GM19372 (cell line): ENCODE measurements at regions not wholly inside any gene's neighbourhood (a gene's known extent, or its start where the extent isn't known, plus 50 kb on each side); places are given as distances from the start of the nearest gene placed in this dataset.
"Not testable (repeated sequence)": the region's sequence is repeated elsewhere in the genome, so short reads cannot be mapped to it uniquely, and the experiment has no call there.

ENCODE experiments used
- ATAC-seq: cut with Tn5 transposase; IDR thresholded peaks from one replicate; pipeline ENCODE4 v1.9.1; 2021; ENCODE audit warnings: mild to moderate bottlenecking, low read depth, moderate library complexity; ENCODE audit not compliant: unreplicated experiment

DNA sequence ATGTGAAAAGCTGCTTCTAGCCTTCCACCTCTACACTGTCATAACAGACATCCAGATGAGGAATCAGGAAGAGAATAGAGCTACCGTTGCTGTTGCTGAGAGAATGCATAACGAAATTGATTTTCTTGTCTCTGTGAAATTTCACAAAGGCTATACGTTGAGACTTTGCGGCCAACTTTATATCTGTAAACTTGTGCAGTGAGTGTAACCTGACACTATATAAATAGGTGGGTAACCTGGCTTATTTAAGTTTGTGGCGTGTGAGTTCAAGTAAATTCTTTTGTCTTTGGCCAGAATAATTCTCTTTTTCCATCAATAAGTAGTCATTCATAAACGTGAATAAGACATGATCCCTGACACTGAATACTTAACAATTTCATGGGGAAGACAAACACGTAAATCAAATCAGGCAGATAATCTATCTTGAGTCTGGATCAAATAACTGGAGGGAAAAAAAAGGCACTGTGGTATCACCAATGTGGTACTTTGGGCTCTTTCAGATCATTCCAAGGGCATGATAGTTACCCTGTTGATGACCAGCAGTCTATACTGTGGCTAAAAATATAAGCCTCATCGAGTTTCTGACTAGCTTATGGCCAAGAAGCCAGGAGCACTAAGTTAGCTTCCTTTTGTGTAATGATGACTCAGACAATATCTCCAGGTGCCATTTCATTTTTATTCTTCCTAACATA lies 98.2 kb upstream of the RASA1 start:
- ATAC-seq: no peak

DNA sequence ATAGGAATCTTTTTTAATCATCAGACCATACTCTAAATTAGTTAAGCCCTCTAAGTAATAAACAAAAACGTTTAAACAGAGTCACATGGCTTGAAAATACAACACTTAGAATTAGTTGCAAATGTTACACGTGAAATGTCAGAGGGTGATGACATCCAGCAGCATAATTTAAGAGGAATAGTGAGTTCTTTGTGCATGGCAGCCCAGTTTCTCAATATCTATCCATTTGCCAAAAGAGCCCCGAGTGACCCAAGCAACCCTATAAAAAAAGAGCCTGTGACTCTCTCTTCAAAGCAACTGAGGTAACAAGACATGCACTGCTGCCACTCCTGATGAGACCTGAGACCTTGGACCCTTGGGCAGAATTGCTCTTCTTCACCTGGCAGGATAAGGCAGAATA lies 96.9 kb upstream of the RASA1 start:
- ATAC-seq: no peak

DNA sequence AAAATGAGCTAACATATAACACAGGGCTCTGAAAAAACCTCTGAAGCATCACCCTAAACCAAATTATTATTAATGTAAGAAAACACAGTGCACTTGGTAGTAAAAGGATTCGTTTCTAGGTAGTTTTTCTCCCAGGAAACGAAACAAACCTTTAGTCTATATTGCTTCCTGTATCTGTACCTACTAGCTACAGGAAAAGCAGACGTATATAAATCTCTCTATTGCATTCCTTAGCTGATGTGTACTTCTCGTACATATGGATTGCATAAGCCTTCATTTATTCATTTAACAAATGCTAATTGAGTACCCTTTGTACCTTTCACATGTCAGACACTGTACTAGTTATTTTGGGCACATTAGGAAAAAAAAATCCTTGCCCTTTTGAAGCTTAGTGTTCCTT lies 85.0 kb upstream of the RASA1 start:
- no peak for ATAC-seq

DNA sequence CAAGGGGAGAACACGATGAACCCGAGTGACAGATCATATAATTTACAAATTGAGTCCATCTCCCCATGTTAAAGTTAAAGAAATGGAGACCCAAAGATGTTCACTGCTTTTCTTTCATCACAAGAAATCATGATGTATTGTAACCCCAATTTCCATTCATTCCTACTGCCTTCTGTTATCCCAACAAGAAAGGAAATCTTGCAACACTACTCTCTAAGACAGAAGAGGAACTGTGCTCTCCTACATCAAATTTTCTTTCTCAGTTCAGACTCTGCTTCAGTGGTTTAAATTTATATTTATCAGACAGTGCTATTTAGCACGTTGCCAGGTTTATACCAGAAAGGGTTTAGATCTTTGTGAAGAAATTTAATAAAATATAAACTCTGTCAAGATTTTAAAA lies 83.8 kb upstream of the RASA1 start:
- no peak for ATAC-seq

DNA sequence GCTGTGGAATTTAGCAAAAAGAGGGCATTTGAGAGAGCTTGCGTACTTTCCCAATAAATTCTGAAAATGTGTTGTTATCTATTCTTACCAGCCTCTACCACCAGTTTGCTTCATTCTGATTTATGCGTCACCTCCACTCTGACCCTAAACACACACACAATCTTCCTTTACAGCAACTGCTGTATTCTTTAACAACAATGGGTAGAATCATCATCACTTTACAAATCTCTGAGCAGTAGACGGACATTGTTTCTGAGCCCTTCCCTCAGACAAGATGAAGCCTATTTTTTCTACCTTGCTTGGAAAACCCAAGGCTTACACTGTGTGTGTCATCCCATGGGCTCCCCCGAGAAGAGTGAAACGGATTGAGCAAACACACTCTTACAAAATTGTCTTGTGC lies 83.1 kb upstream of the RASA1 start:
- ATAC-seq: no peak

DNA sequence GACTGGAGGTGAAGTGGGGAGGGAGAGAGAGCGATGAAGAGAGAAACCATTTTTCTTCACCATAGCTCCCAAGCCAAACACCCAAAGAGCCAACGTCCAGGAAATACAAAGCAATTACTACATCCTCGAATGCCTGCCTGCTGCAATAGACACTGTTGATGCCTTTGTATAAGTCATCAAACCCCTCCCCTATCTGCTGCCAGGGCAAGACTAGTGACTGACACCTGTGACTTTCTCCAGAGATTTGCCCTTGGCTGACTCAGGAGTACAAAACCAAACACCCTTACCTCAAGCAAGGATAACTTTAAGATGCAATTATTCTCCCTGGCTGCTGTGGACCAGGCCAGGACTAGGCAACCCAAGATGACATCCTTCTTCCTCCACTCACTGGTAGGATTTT lies 81.8 kb upstream of the RASA1 start:
- ATAC-seq: no peak

DNA sequence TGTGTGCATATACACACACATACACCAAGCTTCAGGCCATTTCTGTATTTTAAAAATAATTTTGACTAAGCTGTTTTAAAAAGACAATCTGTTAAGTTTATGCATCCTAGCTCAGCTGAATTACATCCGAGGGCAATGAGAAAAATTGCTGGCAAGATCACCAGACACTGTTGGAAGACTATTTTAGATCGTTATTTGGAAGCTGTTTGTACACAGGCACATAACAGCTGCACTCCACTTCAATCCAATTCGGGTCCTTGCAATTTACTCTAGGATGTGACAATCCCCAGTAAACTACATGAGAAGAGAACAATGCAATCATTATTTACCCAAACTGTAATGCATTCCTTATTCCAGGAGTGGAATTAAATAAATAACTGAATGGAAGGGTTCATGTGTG lies 79.3 kb upstream of the RASA1 start:
- no peak for ATAC-seq

DNA sequence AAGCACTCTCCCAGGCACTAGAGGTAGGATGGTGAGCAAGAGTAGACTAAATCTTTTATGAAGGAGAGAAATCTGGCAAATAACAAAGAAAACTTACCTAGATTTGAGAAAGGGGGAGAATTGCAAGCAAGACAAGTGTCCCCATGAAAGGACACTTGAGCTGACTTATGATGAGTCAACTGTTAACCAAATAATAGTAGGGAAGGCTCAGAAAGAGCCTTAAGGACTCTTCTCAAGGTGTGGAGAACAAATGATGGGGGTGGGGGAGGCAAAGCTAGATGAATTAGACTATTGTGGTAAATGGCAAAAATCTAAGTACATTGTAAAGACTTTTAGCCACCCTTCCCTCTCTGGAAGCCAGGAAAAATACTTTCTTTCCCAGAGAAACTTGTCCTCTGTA lies 77.6 kb upstream of the RASA1 start:
- ATAC-seq: no peak

DNA sequence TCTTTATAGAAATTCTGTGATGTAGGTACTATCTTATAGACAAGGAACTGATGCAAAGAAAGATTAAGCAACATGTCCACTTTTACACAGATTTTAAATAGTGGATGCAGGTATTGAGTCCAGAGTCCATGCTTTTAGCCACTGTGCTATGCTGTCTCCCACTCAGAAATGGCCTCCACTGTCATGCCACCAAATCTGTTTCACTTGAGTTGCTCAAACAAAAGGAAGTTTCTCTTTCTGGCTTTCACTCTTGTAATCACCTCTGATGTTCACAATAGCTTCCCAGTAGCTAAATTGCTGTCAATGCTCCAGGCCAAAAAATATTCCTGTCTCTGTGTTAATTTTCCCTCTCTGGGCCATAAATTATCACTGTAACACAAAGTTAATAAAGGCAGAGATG lies 77.0 kb upstream of the RASA1 start:
- ATAC-seq: peak; percentile 41

DNA sequence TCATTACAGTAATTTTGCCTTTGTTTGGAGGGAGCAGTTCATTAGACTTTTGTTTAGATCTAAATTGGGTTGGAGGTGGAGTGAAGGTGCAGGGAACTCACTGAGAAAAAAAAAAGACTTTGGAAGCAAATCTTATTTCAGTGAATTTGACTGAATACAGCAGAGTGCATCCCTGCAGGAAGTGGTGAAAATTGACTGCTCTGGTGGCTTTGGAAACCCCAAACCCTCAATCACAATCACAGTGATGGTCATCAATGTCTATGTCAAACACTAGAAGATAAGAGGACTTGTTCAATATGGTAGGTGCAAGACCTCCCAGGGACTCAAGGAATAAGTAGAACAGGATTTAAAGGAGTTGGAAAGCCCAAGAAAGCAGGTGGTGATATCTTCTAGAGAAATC lies 76.0 kb upstream of the RASA1 start:
- ATAC-seq: no peak

DNA sequence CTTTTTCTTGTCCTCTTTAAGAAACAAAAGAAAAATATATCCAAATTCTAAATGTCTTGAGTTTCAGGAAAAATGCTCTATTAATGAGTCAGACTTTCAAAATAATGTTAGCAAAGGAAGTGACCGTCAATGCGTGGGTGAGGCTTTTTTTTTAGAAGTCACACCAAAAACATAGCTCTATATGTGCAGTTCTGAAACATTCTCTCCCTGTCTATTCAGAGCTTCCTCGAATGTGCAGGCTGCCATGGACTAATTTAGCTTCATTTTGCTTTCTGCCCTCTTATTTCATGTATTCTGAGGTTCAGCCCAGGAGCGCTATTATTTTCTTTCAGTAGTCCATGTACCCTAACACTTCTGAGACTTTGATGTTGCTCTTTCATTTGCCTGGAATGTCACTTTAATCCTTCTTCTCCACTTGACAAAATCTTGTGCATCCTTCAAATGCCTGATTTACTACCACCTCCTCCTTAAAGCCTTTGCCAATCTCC lies 72.5 kb upstream of the RASA1 start:
- ATAC-seq: peak; percentile 64

DNA sequence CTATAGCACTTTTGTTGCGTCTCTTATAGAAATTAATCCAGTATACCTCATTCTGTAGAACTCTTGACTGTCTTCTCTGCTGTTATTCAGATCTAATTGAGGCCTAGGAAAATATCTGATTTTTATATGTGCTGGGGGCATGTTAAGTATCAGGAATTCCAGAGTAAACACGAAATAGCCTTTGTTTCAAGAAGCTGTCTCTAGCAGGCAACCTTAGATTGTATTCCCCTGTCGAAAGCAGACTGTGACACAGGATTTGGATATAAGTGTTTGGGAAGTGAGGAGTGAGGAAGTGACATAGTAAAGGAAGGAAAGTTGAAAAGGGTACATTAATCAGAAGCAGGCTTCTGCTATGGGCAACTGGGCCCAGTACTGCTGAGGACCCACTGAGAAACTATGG lies 72.1 kb upstream of the RASA1 start:
- no peak for ATAC-seq

DNA sequence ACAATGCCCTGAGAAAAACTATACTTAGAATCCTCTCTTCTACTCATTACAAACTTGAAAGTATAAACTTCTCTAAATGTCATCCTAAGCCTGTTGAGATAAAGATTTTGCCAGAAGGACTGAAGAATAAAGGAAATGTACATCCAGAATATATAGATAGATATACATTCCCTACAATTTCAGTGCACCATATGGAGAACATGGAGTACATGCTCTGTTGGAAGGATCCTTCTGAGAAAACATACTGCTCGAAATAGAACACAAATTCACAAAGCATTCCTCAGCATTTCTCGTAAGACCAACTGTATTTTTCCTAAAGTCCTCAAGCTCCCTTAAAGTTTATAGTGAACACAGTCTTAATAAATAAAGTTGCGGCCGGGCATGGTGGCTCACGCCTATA lies 69.7 kb upstream of the RASA1 start:
- no peak for ATAC-seq

DNA sequence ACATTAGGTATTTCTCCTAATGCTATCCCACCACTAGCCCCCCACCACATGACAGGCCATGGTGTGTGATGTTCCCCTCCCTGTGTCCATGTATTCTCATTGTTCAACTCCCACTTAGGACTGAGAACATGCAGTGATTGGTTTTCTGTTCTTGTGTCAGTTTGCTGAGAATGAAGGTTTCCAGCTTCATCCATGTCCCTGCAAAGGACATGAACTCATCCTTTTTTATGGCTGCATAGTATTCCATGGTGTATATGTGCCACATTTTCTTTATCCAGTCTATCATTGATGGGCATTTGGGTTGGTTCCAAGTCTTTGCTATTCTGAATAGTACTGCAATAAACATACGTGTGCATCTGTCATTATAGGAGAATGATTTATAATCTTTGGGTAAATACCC lies 68.4 kb upstream of the RASA1 start:
- not testable (repeated sequence) for ATAC-seq

DNA sequence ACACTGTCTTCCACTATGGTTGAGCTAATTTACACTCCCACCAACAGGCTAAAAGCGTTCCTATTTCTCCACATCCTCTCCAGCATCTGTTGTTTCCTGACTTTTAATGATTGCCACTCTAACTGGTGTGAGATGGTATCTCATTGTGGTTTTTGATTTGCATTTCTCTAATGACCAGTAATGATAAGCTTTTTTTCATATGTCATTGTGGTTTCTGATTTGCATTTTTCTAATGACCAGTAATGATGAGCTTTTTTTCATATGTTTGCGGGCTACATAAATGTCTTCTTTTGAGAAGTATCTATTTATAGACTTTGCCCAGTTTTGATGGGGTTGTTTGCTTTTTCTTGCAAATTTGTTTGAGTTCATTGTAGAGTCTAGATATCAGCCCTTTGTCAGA lies 68.0 kb upstream of the RASA1 start:
- ATAC-seq: not testable (repeated sequence)

DNA sequence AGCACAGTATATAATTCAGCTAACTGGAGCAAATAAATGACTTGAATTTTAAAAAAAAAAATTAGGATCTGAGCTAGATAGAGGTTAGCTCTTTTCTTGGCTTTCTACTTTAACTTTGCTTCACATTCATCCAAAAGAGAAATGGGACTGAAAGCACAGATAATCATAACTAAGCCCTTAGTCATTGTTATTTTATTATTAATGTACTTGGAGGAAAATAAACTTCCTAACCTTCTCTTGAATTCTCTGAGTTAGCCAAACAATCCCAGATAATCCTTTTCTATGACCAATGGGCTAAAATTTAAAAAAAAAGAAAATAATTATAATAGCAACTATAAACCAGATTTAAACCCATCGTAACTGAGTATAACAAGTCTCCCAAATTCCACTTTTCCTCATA lies 57.6 kb upstream of the RASA1 start:
- no peak for ATAC-seq

DNA sequence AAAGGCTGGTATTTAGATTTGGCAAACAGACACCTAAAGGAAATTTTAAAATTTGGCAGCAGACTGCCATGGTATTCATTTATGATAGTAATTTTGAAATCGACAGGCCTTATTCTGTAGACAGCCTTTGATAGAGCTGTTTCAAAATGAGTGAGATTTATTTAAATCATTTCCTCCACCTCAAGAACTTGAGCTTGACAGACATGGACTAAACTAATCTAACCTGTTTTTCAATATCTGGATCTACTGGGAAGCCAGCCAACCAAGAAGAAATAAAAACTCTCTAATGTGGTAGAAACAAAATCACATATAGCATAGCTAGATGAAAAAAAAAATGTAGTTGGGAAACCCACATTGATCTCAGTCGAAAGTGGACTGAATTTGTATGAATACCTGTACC lies 56.9 kb upstream of the RASA1 start:
- ATAC-seq: no peak

DNA sequence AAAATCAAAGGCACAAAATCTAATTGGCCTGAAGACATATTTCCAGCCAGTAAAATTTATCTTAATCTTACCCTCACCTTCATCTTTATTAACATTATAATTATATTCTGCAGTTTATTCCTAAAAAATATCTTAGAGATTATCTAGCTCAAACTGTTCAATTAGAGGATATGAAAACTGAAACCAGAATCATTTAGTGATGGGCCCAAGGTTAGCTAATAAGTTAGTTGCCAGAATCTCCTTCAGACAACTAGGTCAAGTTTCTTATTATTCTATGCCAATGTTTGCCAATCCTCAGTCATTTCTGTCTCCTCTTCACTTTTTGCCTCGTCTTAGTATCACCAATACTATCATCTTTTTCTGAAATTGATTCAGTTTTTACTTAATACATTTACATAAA lies 56.0 kb upstream of the RASA1 start:
- ATAC-seq: no peak

DNA sequence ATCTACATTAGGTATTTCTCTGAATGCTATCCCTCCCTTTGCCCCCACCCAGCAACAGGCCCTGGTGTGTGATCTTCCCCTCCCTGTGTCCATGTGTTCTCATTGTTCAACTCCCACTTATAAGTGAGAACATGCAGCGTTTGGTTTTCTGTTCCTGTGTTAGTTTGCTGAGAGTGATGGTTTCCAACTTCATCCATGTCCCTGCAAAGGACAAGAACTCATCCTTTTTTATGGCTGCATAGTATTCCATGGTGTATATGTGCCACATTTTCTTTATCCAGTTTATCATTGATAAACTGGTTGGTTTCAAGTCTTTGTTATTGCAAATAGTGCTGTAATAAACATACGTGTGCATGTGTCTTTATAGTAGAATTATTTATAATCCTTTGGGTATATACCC lies 55.5 kb upstream of the RASA1 start:
- ATAC-seq: not testable (repeated sequence)

DNA sequence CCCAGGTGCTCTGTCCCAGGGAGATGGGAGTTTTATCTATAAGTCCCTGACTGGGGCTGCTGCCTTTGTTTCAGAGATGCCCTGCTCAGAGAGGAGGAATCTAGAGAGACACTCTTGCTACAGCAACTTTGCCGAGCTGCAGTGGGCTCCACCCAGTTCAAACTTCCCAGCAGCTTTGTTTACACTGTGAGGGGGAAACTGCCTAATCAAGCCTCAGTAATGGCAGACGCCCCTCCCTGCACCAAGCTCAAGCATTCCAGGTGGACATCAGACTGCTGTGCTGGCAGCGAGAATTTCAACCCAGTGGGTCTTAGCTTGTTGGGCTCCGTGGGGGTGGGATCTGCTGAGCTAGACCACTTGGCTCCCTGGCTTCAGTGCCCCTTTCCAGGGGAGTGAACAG lies 50.2 kb upstream of the RASA1 start:
- not testable (repeated sequence) for ATAC-seq
